OCI-LY1 (cell line): ENCODE measurements at regions not wholly inside any gene's neighbourhood (a gene's known extent, or its start where the extent isn't known, plus 50 kb on each side); places are given as distances from the start of the nearest gene placed in this dataset.

Experiments used
- H2AFZ ChIP-seq: fragments of 200-600 bp; sonication (generic), shearing (Covaris generic); 2 replicates; pipeline ENCODE4 v1.6.0; 2014; ENCODE audit warnings: antibody characterized with exemption, mild to moderate bottlenecking, low read length
- H3F3A ChIP-seq: fragments of 200-600 bp; sonication (generic), shearing (Covaris generic); 2 replicates; pipeline ENCODE4 v1.6.0; 2014; ENCODE audit warnings: mild to moderate bottlenecking, antibody characterized with exemption, low read length, moderate library complexity; ENCODE audit not compliant: insufficient read depth
- H3K27ac ChIP-seq: fragments of 200-600 bp; sonication (generic); 2 replicates; pipeline ENCODE4 v1.5.1; 2014; ENCODE audit warnings: low read length, mixed run types, mild to moderate bottlenecking, low read depth; ENCODE audit not compliant: poor library complexity, severe bottlenecking
- H3K27me3 ChIP-seq: fragments of 200-600 bp; sonication (generic); 2 replicates; pipeline ENCODE4 v1.6.0; 2014; ENCODE audit warnings: antibody characterized with exemption, mild to moderate bottlenecking, low read length, moderate library complexity; ENCODE audit not compliant: insufficient read depth
- H3K36me3 ChIP-seq: fragments of 200-600 bp; sonication (generic); 2 replicates; pipeline ENCODE4 v1.6.1; 2014; ENCODE audit warnings: mild to moderate bottlenecking, antibody characterized with exemption, low read length, moderate library complexity, mixed read lengths; ENCODE audit not compliant: insufficient read depth
- H3K4me1 ChIP-seq: fragments of 200-600 bp; sonication (generic); 2 replicates; pipeline ENCODE4 v1.5.1; 2014; ENCODE audit warnings: mild to moderate bottlenecking, low read length, moderate library complexity; ENCODE audit not compliant: insufficient read depth, severe bottlenecking
- H3K4me2 ChIP-seq: fragments of 200-600 bp; sonication (generic), shearing (Covaris generic); 2 replicates; pipeline ENCODE4 v1.6.1; 2014; ENCODE audit warnings: low read length
- H3K4me3 ChIP-seq: fragments of 200-600 bp; sonication (generic); 2 replicates; pipeline ENCODE4 v1.5.1; 2014; ENCODE audit warnings: low read length, low read depth, mild to moderate bottlenecking, mixed read lengths; ENCODE audit not compliant: poor library complexity, severe bottlenecking
- H3K79me2 ChIP-seq: fragments of 200-600 bp; shearing (Covaris generic); 2 replicates; pipeline ENCODE4 v1.6.1; 2016; ENCODE audit warnings: mixed run types, low read length, mixed read lengths; ENCODE audit not compliant: insufficient read depth
- H3K9ac ChIP-seq: fragments of 200-600 bp; sonication (generic), shearing (Covaris generic); 2 replicates; pipeline ENCODE4 v1.6.1; 2014; ENCODE audit warnings: mild to moderate bottlenecking, low read length, mixed read lengths
- H3K9me2 ChIP-seq: fragments of 200-600 bp; sonication (generic), shearing (Covaris generic); 2 replicates; pipeline ENCODE4 v1.6.1; 2014; ENCODE audit warnings: low read depth, mild to moderate bottlenecking, low read length, mixed read lengths
- H3K9me3 ChIP-seq: fragments of 200-600 bp; shearing (Covaris generic); 2 replicates; pipeline ENCODE4 v1.6.1; 2014; ENCODE audit warnings: low read length, mixed read lengths
- H4K20me1 ChIP-seq: fragments of 200-600 bp; sonication (generic), shearing (Covaris generic); 2 replicates; pipeline ENCODE4 v1.6.0; 2016; ENCODE audit warnings: mild to moderate bottlenecking, low read length; ENCODE audit not compliant: insufficient read depth
- EZH2 ChIP-seq: fragments of 200-600 bp; sonication (generic), shearing (Covaris generic); IDR thresholded peaks from 2 replicates; pipeline ENCODE4 v1.8.0; 2017; ENCODE audit warnings: borderline replicate concordance, mixed run types, mild to moderate bottlenecking, antibody characterized with exemption, low read length, moderate library complexity, mixed read lengths
- TF ChIP-seq, protein P1 (sequence below): fragments of 200-600 bp; sonication (generic), shearing (Covaris generic); IDR thresholded peaks from 2 replicates; pipeline ENCODE4 v1.5.1; 2017; ENCODE audit warnings: mild to moderate bottlenecking, antibody characterized with exemption, low read length, moderate library complexity, mixed read lengths

DNA sequence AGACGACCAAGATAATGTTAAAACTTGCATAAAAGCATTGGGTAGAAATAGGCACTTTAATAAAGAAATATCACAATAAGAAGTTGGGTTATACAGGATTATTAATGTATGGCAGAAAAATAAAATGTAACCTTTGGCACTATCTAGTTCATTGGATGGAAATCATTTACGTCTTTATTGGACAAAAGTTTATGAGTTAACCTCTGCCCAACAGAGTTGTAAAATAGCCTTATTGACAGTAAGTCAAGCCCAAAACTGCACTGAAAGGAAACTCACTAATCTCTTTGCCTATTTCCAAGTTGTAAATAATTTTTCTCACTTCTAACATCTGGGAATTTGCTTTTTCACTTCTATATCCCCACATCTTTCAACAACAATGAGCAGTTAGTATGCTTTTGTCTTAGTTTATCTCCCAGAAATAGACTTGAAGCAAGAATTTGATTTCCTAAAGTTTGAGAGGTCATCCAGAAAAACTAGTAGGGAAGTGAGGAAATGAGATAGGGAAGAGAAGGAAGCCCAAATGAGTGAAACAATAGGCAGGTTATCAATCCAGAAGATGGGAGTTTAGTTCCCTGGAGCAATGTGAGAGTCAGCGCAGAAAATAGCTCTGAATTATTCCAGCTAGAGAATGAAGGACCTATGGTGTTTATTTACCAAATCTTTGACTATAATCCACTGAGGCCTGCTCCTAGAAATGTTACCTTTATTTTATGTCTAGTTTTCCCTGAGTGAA, 434.8 kb downstream of the CCER1 start:
- Histone ChIP-seq H3K9me2 (no peaks in the 10 kb centered on the region), H2AFZ (no peak overlapping the region), H3K4me2 (no peak overlapping the region), H3K79me2 (no peaks in the 10 kb centered on the region), H3K36me3 (no peaks in the 10 kb centered on the region), H3F3A (no peaks in the 10 kb centered on the region), H3K27ac (no peak overlapping the region), H4K20me1 (no peaks in the 10 kb centered on the region), H3K4me3 (no peak overlapping the region), H3K4me1 (no peaks in the 10 kb centered on the region), H3K9ac (no peak overlapping the region), H3K27me3 (no peaks in the 10 kb centered on the region), H3K9me3 (no peaks in the 10 kb centered on the region)
- TF ChIP-seq, protein P1, sequence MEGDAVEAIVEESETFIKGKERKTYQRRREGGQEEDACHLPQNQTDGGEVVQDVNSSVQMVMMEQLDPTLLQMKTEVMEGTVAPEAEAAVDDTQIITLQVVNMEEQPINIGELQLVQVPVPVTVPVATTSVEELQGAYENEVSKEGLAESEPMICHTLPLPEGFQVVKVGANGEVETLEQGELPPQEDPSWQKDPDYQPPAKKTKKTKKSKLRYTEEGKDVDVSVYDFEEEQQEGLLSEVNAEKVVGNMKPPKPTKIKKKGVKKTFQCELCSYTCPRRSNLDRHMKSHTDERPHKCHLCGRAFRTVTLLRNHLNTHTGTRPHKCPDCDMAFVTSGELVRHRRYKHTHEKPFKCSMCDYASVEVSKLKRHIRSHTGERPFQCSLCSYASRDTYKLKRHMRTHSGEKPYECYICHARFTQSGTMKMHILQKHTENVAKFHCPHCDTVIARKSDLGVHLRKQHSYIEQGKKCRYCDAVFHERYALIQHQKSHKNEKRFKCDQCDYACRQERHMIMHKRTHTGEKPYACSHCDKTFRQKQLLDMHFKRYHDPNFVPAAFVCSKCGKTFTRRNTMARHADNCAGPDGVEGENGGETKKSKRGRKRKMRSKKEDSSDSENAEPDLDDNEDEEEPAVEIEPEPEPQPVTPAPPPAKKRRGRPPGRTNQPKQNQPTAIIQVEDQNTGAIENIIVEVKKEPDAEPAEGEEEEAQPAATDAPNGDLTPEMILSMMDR = no peak
- no peak for TF ChIP-seq EZH2

DNA sequence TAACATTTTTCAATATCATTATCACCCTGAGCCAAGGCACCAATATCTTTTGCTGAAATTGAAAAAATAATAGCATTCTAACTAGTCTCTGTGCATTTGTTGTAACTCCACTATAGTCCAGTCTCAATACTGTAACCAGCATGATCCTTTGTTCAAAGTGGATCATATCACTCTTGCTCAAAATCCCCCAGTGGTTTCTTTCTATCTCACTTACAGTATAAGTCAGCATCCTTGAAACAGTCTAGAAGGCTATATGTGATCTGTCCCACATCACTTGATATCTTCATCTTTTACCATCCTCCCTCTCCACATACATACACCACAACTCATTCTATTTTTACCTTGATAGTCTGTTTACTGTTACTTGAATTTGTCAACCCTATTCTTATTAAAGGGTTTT, 435.7 kb downstream of the CCER1 start:
- H3K9me2 ChIP-seq = no peaks in the 10 kb centered on the region
- no peak overlapping the region for H3K9ac ChIP-seq
- no peaks in the 10 kb centered on the region for H3K27me3 ChIP-seq
- no peaks in the 10 kb centered on the region for H3K4me1 ChIP-seq
- H3F3A ChIP-seq = no peaks in the 10 kb centered on the region
- no peak overlapping the region for H3K4me2 ChIP-seq
- no peaks in the 10 kb centered on the region for H3K9me3 ChIP-seq
- no peak overlapping the region for H2AFZ ChIP-seq
- H4K20me1 ChIP-seq = no peaks in the 10 kb centered on the region
- no peaks in the 10 kb centered on the region for H3K79me2 ChIP-seq
- H3K27ac ChIP-seq = no peak overlapping the region
- no peak overlapping the region for H3K4me3 ChIP-seq
- TF ChIP-seq, protein P1 = no peak
- no peak for TF ChIP-seq EZH2
- no peaks in the 10 kb centered on the region for H3K36me3 ChIP-seq

DNA sequence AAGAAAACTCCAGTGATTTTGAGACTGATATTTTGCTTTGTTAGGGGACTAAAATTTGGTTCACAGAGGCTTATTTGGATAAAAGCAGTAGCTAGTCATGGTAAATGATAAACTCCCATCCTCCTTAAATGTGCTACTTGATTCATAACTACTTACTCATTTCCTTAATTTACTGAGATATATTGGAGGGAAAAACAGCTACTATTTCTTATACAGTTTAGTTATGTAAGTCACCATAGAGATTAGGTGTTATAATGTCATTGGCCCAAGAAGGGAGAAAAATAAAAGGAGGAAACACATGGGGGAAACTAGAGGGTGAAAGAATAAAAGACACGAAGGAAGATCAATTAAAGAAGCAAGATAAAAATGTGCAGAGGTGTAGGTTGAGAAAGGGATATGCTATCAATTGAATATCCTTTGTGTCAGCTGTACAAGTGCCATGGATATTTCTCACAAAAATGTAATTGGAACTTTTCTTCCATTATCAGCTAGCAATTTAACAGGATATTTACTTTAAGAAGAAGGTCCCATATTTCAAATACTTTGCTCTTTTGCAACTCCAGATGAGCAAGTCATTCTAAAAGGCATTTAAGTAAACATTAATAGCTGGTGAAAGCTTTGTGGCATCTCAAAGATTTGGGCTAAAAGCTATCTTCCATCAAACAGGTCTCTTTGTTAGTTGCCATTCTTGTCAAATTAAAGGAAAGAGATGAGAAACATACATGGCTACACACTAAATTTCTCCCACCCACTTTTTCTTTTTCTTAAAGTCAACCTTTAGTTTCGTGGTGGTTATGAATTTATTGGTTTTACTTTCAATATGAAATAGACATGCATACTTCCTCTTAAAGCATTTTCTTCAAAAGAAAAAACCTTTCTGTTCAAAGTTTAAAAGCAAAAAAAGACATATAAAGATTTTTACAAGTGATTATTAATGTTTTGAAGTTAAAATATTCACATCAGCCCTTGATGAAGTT, 439.5 kb downstream of the CCER1 start:
- Histone ChIP-seq H2AFZ (no peak overlapping the region), H3K36me3 (no peaks in the 10 kb centered on the region), H3K9ac (no peak overlapping the region), H3K4me1 (no peaks in the 10 kb centered on the region), H3K9me3 (no peaks in the 10 kb centered on the region), H3K9me2 (no peaks in the 10 kb centered on the region), H3K4me3 (no peak overlapping the region), H3F3A (no peaks in the 10 kb centered on the region), H4K20me1 (no peaks in the 10 kb centered on the region), H3K79me2 (no peaks in the 10 kb centered on the region), H3K4me2 (no peak overlapping the region), H3K27ac (no peak overlapping the region), H3K27me3 (no peaks in the 10 kb centered on the region)
- TF ChIP-seq, protein P1 = no peak
- TF ChIP-seq EZH2 = no peak
